Psoas muscle (tissue), 7 donors: ENCODE measurements at regions not wholly inside any gene's neighbourhood (a gene's known extent, or its start where the extent isn't known, plus 50 kb on each side); places are given as distances from the start of the nearest gene placed in this dataset.

ENCODE experiments used
- ATAC-seq, 4 donors: fragments of 200-7000 bp; cut with Tn5 transposase; one replicate each; pipeline ENCODE4 v1.9.1; 2020; ENCODE audit warnings: moderate library complexity in 3 of 4, mild to moderate bottlenecking in 2 of 4
- DNase-seq, 2 donors: peaks; one replicate each; pipeline ENCODE4 v3.0.0-alpha.2; 2020
- H3K27ac ChIP-seq: fragments of 200-600 bp; one replicate; pipeline ENCODE4 v1.8.0; 2022
- H3K27me3 ChIP-seq, 3 donors: fragments of 200-600 bp in 1 of 3; one replicate each; pipeline versions ENCODE4 v1.6.1 to v1.8.0; 2013 to 2022; ENCODE audit warnings: low read length in 2 of 3, mild to moderate bottlenecking in 2 of 3, moderate library complexity in 1 of 3; ENCODE audit not compliant: insufficient read depth in 3 of 3
- H3K36me3 ChIP-seq, 2 donors: fragments of 200-600 bp in 1 of 2; one replicate each; pipeline versions ENCODE4 v1.6.1 to v1.8.0; 2013 to 2022; ENCODE audit warnings: low read depth in 1 of 2, mild to moderate bottlenecking in 1 of 2, moderate library complexity in 1 of 2; ENCODE audit not compliant: insufficient read depth in 1 of 2
- H3K4me1 ChIP-seq: fragments of 200-600 bp; one replicate; pipeline ENCODE4 v1.8.0; 2022
- H3K4me3 ChIP-seq: fragments of 200-600 bp; one replicate; pipeline ENCODE4 v1.8.0; 2022; ENCODE audit warnings: mild to moderate bottlenecking
- H3K9me3 ChIP-seq: fragments of 200-600 bp; one replicate; pipeline ENCODE4 v1.8.0; 2022
- WGBS, 3 donors: extraction: QIAGEN DNeasy Blood & Tissue Kit; methylation state at CpG; one replicate each; pipeline versions ENCODE4 v1.1.6 to v1.1.7; 2013; 5-methylcytosine and 5-hydroxymethylcytosine counted together
- intact Hi-C, 2 donors: fragments of 100-400 bp; cut with DNase I; formaldehyde crosslinking; loops; one replicate each; pipeline versions ENCODE4 v1.11.0 to v1.14.2; 2022
- TF ChIP-seq, protein P1 (sequence below): fragments of 200-600 bp; IDR thresholded peaks from one replicate; pipeline ENCODE4 v1.8.0; 2022; ENCODE audit warnings: antibody characterized with exemption
- donor health status: healthy with polysubstance abuse.
- donor health status: DM: no; HTN: no; CAD: no; lungs with moderate emphysema.
- donor health status: Bipolar disorder and iron deficiency.
- donor health status: healthy.
- donor health status: DM: yes; HTN: yes; CAD: no.
- donor health status: DM: no; HTN: no; CAD: no.
- donor health status: DM: yes; HTN: yes; CAD: no.

DNA sequence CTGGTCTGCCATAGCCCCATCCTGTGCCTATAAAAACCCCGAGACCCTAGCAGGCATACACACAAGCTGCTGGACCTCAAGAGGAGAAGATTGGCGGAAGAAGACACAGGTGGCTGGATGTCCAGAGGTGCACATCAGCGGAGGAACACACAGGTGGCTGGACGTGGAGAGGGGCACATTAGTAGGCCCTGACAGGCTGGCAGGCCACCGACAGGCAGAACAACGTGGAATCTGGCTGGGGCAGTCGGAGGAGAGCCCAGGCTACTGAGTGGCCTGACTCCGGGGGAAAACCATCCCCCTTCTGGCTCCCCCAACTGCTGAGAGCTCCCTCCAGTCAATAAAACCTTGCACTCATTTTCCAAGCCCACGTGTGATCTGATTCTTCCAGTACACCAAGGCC is 512.5 kb upstream of the AMOT start:
- ATAC-seq (no peak), DNase-seq (no peak)
- TF ChIP-seq, protein P1, sequence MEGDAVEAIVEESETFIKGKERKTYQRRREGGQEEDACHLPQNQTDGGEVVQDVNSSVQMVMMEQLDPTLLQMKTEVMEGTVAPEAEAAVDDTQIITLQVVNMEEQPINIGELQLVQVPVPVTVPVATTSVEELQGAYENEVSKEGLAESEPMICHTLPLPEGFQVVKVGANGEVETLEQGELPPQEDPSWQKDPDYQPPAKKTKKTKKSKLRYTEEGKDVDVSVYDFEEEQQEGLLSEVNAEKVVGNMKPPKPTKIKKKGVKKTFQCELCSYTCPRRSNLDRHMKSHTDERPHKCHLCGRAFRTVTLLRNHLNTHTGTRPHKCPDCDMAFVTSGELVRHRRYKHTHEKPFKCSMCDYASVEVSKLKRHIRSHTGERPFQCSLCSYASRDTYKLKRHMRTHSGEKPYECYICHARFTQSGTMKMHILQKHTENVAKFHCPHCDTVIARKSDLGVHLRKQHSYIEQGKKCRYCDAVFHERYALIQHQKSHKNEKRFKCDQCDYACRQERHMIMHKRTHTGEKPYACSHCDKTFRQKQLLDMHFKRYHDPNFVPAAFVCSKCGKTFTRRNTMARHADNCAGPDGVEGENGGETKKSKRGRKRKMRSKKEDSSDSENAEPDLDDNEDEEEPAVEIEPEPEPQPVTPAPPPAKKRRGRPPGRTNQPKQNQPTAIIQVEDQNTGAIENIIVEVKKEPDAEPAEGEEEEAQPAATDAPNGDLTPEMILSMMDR: no peak
- Histone ChIP-seq H3K9me3 (no peaks in the 10 kb centered on the region), H3K27me3 (peaks cover 0 to 7% (median 0%) of the 10 kb centered on the region in 3 donors), H3K27ac (no peak overlapping the region), H3K4me1 (no peaks in the 10 kb centered on the region), H3K4me3 (no peak overlapping the region), H3K36me3 (no peaks in the 10 kb centered on the region)
- 69 to 79% (median 79%) methylated on average over 8 to 9 of the region's 9 CpGs for WGBS, 3 donors
- intact Hi-C loops: no loop called here

DNA sequence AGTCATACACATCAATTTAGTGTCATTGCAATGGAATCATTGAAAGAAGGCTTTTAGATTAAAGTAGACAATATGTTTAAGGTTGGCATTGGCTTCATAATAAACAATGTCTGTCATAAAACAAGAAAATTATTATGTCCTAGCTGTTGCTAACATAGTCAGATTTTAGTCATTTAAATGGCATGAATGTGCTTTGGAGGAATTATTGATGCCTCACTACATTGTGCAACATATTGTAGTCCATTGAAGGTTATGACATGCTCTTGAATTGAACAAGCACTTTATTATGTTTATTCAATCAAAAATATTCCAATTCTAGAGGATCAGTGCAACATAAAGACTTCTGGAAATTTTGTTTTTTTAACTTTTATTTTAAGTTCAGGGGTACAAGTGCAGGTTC is 489.8 kb upstream of the AMOT start:
- Histone ChIP-seq H3K4me1 (no peaks in the 10 kb centered on the region), H3K27me3 (no peaks in the 10 kb centered on the region), H3K27ac (no peak overlapping the region), H3K36me3 (no peaks in the 10 kb centered on the region), H3K9me3 (no peaks in the 10 kb centered on the region), H3K4me3 (no peak overlapping the region)
- intact Hi-C loops: no loop called here
- TF ChIP-seq, protein P1: no peak
- ATAC-seq: no peak
- DNase-seq: no peak

DNA sequence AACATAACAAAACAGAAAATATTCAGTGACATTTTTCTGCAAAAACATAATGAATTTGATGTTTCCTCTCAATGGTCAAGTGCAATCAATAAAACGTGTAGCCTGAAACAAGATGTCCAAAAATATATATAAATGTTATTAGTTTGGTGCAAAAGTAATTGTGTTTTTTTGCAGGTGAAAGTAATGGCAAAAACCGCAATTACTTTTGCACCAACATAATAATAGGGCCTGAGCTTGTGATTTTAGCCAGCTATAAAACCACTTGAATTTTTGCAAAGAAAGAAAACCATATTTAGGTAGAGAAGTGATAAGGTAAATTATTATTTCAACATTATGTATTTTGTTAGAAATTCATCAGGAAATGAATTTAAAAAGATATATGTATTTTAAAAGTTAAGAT is 475.3 kb upstream of the AMOT start:
- no peak overlapping the region for H3K27ac ChIP-seq
- no peaks in the 10 kb centered on the region for H3K9me3 ChIP-seq
- ATAC-seq (no peak), DNase-seq (no peak)
- TF ChIP-seq, protein P1: no peak
- intact Hi-C loops: no loop called here
- H3K4me3 ChIP-seq: no peak overlapping the region
- no peaks in the 10 kb centered on the region for H3K36me3 ChIP-seq
- no peaks in the 10 kb centered on the region for H3K27me3 ChIP-seq
- no peaks in the 10 kb centered on the region for H3K4me1 ChIP-seq
- WGBS, 3 donors: 55 to 78% (median 71%) methylated on average over 2 of the region's 2 CpGs

- H3K4me1 ChIP-seq: no peaks in the 10 kb centered on the region
- ATAC-seq (no peak), DNase-seq (no peak)
- no peak overlapping the region for H3K27ac ChIP-seq
- intact Hi-C loops: no loop called here
- H3K36me3 ChIP-seq: no peaks in the 10 kb centered on the region
- 74 to 93% (median 88%) methylated on average over 1 of the region's 1 CpG for whole genome bisulfite sequencing, 3 donors
- H3K9me3 ChIP-seq: no peaks in the 10 kb centered on the region
- H3K4me3 ChIP-seq: no peak overlapping the region
- peaks cover 0 to 24% (median 0%) of the 10 kb centered on the region in 3 donors for H3K27me3 ChIP-seq
- TF ChIP-seq, protein P1: no peak
These were observed 464.9 kb upstream of the AMOT start for GRCh38 chrX:113305496-113305895.

DNA sequence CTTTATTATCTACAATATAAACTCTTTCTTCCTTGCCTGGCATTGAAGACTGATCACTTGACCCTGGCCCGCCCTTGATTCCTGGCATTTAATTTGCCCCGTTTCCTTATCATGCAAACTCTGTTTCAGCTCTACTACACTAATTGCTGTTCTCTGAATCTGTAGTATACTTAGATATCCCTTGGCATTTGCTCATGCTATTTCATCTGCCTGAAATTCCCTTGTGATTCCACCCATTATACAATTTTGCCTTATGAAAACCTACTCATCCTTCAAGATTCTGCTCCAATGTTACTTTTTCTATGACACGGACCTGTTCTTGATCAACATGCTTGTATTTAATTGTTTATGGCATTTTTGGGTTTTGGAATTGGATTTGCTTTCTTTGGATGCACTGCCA is 459.9 kb upstream of the AMOT start:
- H3K9me3 ChIP-seq: no peaks in the 10 kb centered on the region
- no peak overlapping the region for H3K27ac ChIP-seq
- TF ChIP-seq, protein P1: no peak
- intact Hi-C loops: no loop called here
- no peak overlapping the region for H3K4me3 ChIP-seq
- ATAC-seq: no peak
- DNase-seq: no peak
- H3K36me3 ChIP-seq: no peaks in the 10 kb centered on the region
- H3K27me3 ChIP-seq: peaks cover 0 to 17% (median 0%) of the 10 kb centered on the region in 3 donors
- 69 to 83% (median 78%) methylated on average over 3 of the region's 3 CpGs for WGBS, 3 donors
- H3K4me1 ChIP-seq: no peaks in the 10 kb centered on the region
